ENCODE measurements at regions not wholly inside any gene's neighbourhood (a gene's known extent, or its start where the extent isn't known, plus 50 kb on each side); places are given as distances from the start of the nearest gene placed in this dataset.

DNA sequence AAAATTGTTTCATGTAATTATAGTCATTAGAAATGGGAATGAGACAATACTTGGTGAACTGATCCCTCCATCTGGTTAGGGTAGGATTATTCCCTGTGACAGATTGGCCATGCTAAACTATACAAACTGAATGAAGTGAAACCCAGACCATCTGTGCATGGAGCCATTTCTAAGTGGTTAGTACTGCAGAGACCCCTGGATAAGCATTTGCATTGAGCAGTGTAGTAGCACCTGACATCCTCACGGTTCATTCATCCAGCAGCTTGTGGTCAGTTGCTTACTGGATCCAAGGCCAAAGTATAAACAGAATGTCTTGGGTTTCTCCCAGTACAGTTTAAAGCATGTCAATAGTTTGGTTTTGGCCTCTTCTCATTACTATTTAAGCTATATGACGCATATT is 93.8 kb upstream of the ARHGAP42 start:
- ChIA-PET CTCF (no interaction called here), POLR2A (no interaction called here), RAD21 (ENCODE audit: low non-redundant PET in 1 of 2, low total read pairs in 2 of 2, uncharacterized antibody in 2 of 2, unreplicated experiment in 2 of 2) (no interaction called here)
- Histone ChIP-seq H2AFZ (ENCODE audit: low read depth, low read length, poor library complexity, severe bottlenecking) (no peak overlapping the region), H3K27ac (ENCODE audit: low read depth, low read length) (no peak overlapping the region), H3K4me2 (ENCODE audit: low read length) (no peak overlapping the region), H3K9me2 (ENCODE audit: insufficient read depth) (no peaks in the 10 kb centered on the region), H3K4me3 (replicated peaks in 1 of 2; ENCODE audit: low read depth in 1 of 2, low read length in 2 of 2) (no peak overlapping the region), H4K20me1 (ENCODE audit: insufficient read depth) (no peaks in the 10 kb centered on the region), H3K79me2 (ENCODE audit: insufficient read depth, low read length) (no peaks in the 10 kb centered on the region), H3K27me3 (ENCODE audit: insufficient read depth, low read length) (no peaks in the 10 kb centered on the region), H3K36me3 (ENCODE audit: control insufficient read depth in 1 of 2, insufficient read depth in 2 of 2, low read length in 2 of 2) (no peaks in the 10 kb centered on the region), H3K9ac (ENCODE audit: low read length) (no peak overlapping the region), H3K9me3 (ENCODE audit: control insufficient read depth in 1 of 2, insufficient read depth in 1 of 2, low read depth in 1 of 2, low read length in 2 of 2) (no peaks in the 10 kb centered on the region), H3K4me1 (ENCODE audit: control insufficient read depth in 1 of 2, insufficient read depth in 2 of 2, low read length in 2 of 2) (no peaks in the 10 kb centered on the region)
- no TSS peak for BruUV-seq (replicated peaks)
- intact Hi-C loops (cut with micrococcal nuclease), result no loop called here
- no peak for ATAC-seq
- TF ChIP-seq EGR1 (IDR thresholded peaks at IDR 0.05; ENCODE audit: low read depth) (no peak), CEBPB (IDR thresholded peaks at IDR 0.05; ENCODE audit: low read depth) (no peak), RAD21 (IDR thresholded peaks at IDR 0.05; ENCODE audit: low read depth) (no peak), POLR2AphosphoS5 (IDR thresholded peaks at IDR 0.05; ENCODE audit: low read depth, low read length) (no peak), REST (IDR thresholded peaks at IDR 0.05; ENCODE audit: low read depth) (no peak), FOSL1 (IDR thresholded peaks at IDR 0.05; ENCODE audit: low read depth) (no peak), JUND (IDR thresholded peaks at IDR 0.05) (no peak), SIN3A (IDR thresholded peaks at IDR 0.05; ENCODE audit: low read depth) (no peak), CBX3 (IDR thresholded peaks at IDR 0.05; ENCODE audit: low read depth) (no peak), ZFX (IDR thresholded peaks at IDR 0.05) (no peak), EZH2phosphoT487 (IDR thresholded peaks at IDR 0.05; ENCODE audit: borderline replicate concordance) (no peak), ELF1 (IDR thresholded peaks at IDR 0.05; ENCODE audit: borderline replicate concordance, low read depth) (no peak), SP1 (IDR thresholded peaks at IDR 0.05; ENCODE audit: low read depth) (no peak), YY1 (IDR thresholded peaks at IDR 0.05; ENCODE audit: extremely low read depth, insufficient replicate concordance, low read depth, low read length) (no peak), ZNF274 (IDR thresholded peaks at IDR 0.05; ENCODE audit: low read depth, low read length) (no peak), EZH2 (IDR thresholded peaks at IDR 0.05) (no peak), POLR2A (IDR thresholded peaks at IDR 0.05; ENCODE audit: borderline replicate concordance, extremely low read depth, insufficient read depth, insufficient read length) (no peak)
- TF ChIP-seq, protein P1, sequence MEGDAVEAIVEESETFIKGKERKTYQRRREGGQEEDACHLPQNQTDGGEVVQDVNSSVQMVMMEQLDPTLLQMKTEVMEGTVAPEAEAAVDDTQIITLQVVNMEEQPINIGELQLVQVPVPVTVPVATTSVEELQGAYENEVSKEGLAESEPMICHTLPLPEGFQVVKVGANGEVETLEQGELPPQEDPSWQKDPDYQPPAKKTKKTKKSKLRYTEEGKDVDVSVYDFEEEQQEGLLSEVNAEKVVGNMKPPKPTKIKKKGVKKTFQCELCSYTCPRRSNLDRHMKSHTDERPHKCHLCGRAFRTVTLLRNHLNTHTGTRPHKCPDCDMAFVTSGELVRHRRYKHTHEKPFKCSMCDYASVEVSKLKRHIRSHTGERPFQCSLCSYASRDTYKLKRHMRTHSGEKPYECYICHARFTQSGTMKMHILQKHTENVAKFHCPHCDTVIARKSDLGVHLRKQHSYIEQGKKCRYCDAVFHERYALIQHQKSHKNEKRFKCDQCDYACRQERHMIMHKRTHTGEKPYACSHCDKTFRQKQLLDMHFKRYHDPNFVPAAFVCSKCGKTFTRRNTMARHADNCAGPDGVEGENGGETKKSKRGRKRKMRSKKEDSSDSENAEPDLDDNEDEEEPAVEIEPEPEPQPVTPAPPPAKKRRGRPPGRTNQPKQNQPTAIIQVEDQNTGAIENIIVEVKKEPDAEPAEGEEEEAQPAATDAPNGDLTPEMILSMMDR (IDR thresholded peaks at IDR 0.05 in 2 of 3, conservative IDR thresholded peaks at IDR 0.05 in 1 of 3; ENCODE audit: borderline replicate concordance in 1 of 3, insufficient read depth in 1 of 3, low read depth in 2 of 3, low read length in 2 of 3), result no peak
- TF ChIP-seq, protein P2, sequence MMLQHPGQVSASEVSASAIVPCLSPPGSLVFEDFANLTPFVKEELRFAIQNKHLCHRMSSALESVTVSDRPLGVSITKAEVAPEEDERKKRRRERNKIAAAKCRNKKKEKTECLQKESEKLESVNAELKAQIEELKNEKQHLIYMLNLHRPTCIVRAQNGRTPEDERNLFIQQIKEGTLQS (IDR thresholded peaks at IDR 0.05), result no peak
- TF ChIP-seq, protein P3, sequence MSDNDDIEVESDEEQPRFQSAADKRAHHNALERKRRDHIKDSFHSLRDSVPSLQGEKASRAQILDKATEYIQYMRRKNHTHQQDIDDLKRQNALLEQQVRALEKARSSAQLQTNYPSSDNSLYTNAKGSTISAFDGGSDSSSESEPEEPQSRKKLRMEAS (IDR thresholded peaks at IDR 0.05), result no peak
- no peak for DNase-seq (ENCODE audit: low read depth, low spot score)
